Endothelial cell of umbilical vein (primary cell): ENCODE measurements at regions not wholly inside any gene's neighbourhood (a gene's known extent, or its start where the extent isn't known, plus 50 kb on each side); places are given as distances from the start of the nearest gene placed in this dataset.

Experiments
- BruUV-seq: library from RNA; stranded (reverse); fragments of 400-500 nt; replicated peaks from 2 replicates; lab custom pipeline; 2021; lab: Mats Ljungman, UMichigan
- CTCF ChIA-PET: fragments of 300-600, 350-600 bp; sonication (Branson Sonifier 250); formaldehyde crosslinking; loops from one replicate; lab custom pipeline; 2021; ENCODE audit warnings: antibody characterized with exemption, inconsistent platforms; lab: Charles Lee
- POLR2A ChIA-PET: fragments of 300-600, 350-600 bp; sonication (Branson Sonifier 250); formaldehyde crosslinking; loops from one replicate; lab custom pipeline; 2021; ENCODE audit warnings: antibody characterized with exemption, inconsistent platforms; lab: Charles Lee
- DNase-seq: peaks from one replicate; pipeline ENCODE4 v3.0.0-alpha.2; 2011; ENCODE audit warnings: low read depth, low spot score
- FAIRE-seq: peaks from 2 replicates; lab custom pipeline; 2011; peaks lifted over from hg19 to GRCh38; lab: Jason Lieb, UNC
- H2AFZ ChIP-seq: 2 replicates; pipeline ENCODE4 v1.6.0; 2012; ENCODE audit warnings: low read depth, low read length, control low read depth, inconsistent platforms
- H3K27ac ChIP-seq: 2 replicates; pipeline ENCODE4 v1.5.1; 2011; ENCODE audit warnings: low read depth, mild to moderate bottlenecking, control low read depth, low read length, moderate library complexity; ENCODE audit not compliant: insufficient read depth
- H3K27me3 ChIP-seq, 2 experiments: 2 replicates each; pipeline versions ENCODE4 v1.6.0 to v1.6.1; 2011; ENCODE audit warnings: low read length in 2 of 2, mixed read lengths in 1 of 2; ENCODE audit not compliant: control insufficient read depth in 2 of 2, insufficient read depth in 2 of 2
- H3K36me3 ChIP-seq, 2 experiments: 2 replicates in 1 of 2; 3 replicates in 1 of 2; pipeline ENCODE4 v1.5.1; 2011; ENCODE audit warnings: low read length in 2 of 2, mild to moderate bottlenecking in 1 of 2, moderate library complexity in 1 of 2; ENCODE audit not compliant: control insufficient read depth in 2 of 2, insufficient read depth in 2 of 2; ENCODE audit errors: extremely low read depth in 1 of 2
- H3K4me1 ChIP-seq: 3 replicates; pipeline ENCODE4 v1.5.1; 2011; ENCODE audit warnings: mild to moderate bottlenecking, low read length; ENCODE audit not compliant: control insufficient read depth, insufficient read depth; ENCODE audit errors: extremely low read depth
- H3K4me2 ChIP-seq: 2 replicates; pipeline ENCODE4 v1.6.1; 2011; ENCODE audit warnings: low read length, control low read depth, mixed read lengths; ENCODE audit not compliant: insufficient read depth
- H3K4me3 ChIP-seq, 3 experiments: fragments of 200-600 bp in 1 of 3; sonication (generic), shearing (Covaris generic) in 1 of 3; replicated peaks in 1 of 3; 2 replicates each; pipeline ENCODE4 v1.5.1; 2011 to 2016; ENCODE audit warnings: control low read depth in 3 of 3, low read length in 3 of 3, mild to moderate bottlenecking in 2 of 3, inconsistent platforms in 1 of 3, low read depth in 1 of 3, moderate library complexity in 1 of 3; ENCODE audit not compliant: insufficient read depth in 1 of 3
- H3K79me2 ChIP-seq: 2 replicates; pipeline ENCODE4 v1.6.0; 2012; ENCODE audit warnings: low read length, inconsistent platforms; ENCODE audit not compliant: control insufficient read depth, insufficient read depth
- H3K9ac ChIP-seq: replicated peaks from 2 replicates; pipeline ENCODE3; 2011; ENCODE audit warnings: low read length, control low read depth; ENCODE audit not compliant: insufficient read depth; ENCODE audit errors: extremely low read depth
- H3K9me1 ChIP-seq: replicated peaks from 3 replicates; pipeline ENCODE4 v1.6.0; 2011; ENCODE audit warnings: mild to moderate bottlenecking, low read length; ENCODE audit not compliant: control insufficient read depth, insufficient read depth; ENCODE audit errors: extremely low read depth
- H3K9me3 ChIP-seq: replicated peaks from 2 replicates; pipeline ENCODE4 v1.5.1; 2012; ENCODE audit warnings: low read length, inconsistent platforms; ENCODE audit not compliant: control insufficient read depth, insufficient read depth
- H4K20me1 ChIP-seq: replicated peaks from 2 replicates; pipeline ENCODE3; 2011; ENCODE audit warnings: mild to moderate bottlenecking, low read length; ENCODE audit not compliant: control insufficient read depth, insufficient read depth; ENCODE audit errors: extremely low read depth
- EZH2 ChIP-seq: IDR thresholded peaks from 2 replicates; pipeline ENCODE4 v1.6.1; 2012; ENCODE audit warnings: borderline replicate concordance, low read depth, mild to moderate bottlenecking, moderate library complexity, low read length, inconsistent platforms; ENCODE audit not compliant: severe bottlenecking
- FOS ChIP-seq: IDR thresholded peaks from 2 replicates; pipeline ENCODE4 v1.6.1; 2011; ENCODE audit warnings: mild to moderate bottlenecking, low read length, moderate library complexity, borderline replicate concordance; ENCODE audit not compliant: insufficient read depth
- GATA2 ChIP-seq: IDR thresholded peaks from 2 replicates; pipeline ENCODE4 v1.7.0; 2011; ENCODE audit warnings: low read depth, mild to moderate bottlenecking, moderate library complexity, mixed read lengths, low read length; ENCODE audit not compliant: insufficient read length, insufficient read depth
- JUN ChIP-seq: IDR thresholded peaks from 2 replicates; pipeline ENCODE4 v1.6.1; 2011; ENCODE audit warnings: borderline replicate concordance, low read depth; ENCODE audit not compliant: insufficient read length, insufficient read depth
- MYC ChIP-seq: IDR thresholded peaks from one replicate; pipeline ENCODE4 v1.6.1; 2011; ENCODE audit warnings: mild to moderate bottlenecking, low read depth, low read length
- POLR2A ChIP-seq: IDR thresholded peaks from 2 replicates; pipeline ENCODE4 v1.6.1; 2012; ENCODE audit warnings: low read depth, mild to moderate bottlenecking, control low read depth, low read length
- POLR2AphosphoS5 ChIP-seq: IDR thresholded peaks from 2 replicates; pipeline ENCODE4 v1.6.1; 2012; ENCODE audit warnings: low read depth, mild to moderate bottlenecking, control low read depth, low read length, moderate library complexity; ENCODE audit not compliant: insufficient read depth
- dilution Hi-C: fragments of 300-500 bp; cut with MboI; formaldehyde crosslinking; loops from one replicate; pipeline ENCODE4 v1.15.0; 2019; ENCODE audit warnings: low sequenced_read_pairs; ENCODE audit not compliant: extremely low pct_ligation_motif_present
- intact Hi-C: fragments of 100-400 bp; cut with micrococcal nuclease; formaldehyde crosslinking; loops from one replicate; pipeline ENCODE4 v1.10.0; 2022
- TF ChIP-seq, protein P1 (sequence below), 2 donors: IDR thresholded peaks; 1 replicate in 1 of 2; 2 replicates in 1 of 2; pipeline ENCODE4 v1.5.1; 2011; ENCODE audit warnings: low read length in 2 of 2, mild to moderate bottlenecking in 2 of 2, moderate library complexity in 2 of 2, control low read depth in 1 of 2, inconsistent platforms in 1 of 2, low read depth in 1 of 2; ENCODE audit not compliant: insufficient read depth in 1 of 2; ENCODE audit errors: extremely low read depth in 1 of 2
- TF ChIP-seq, protein P2 (sequence below): IDR thresholded peaks from 2 replicates; pipeline ENCODE4 v1.6.1; 2011; ENCODE audit not compliant: insufficient read depth, insufficient read length

DNA sequence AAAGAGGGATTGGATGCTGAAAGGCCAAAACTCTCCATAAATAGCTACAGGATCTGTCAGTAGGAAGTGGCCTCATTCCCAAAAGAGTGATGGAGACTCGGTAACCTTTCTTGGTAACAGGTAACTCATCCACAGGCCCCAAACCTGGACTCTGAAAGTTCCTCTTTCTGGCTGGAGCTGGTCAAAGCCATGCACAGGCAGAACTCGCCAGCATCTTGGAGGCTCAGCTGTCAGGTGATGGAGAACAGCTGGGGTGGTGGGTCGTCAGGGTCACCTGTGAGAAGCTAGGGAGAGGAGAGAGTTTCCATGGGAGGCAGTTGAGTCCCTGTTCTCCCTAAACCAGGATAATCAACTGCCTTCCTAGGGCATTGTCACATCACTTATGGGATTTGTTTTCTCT is 354.3 kb upstream of the GATB start:
- DNase-seq (no peak), FAIRE-seq (no peak)
- Histone ChIP-seq H3K9me3 (no peaks in the 10 kb centered on the region), H3K9me1 (no peaks in the 10 kb centered on the region), H3K9ac (no peak overlapping the region), H3K27ac (no peak overlapping the region), H3K79me2 (no peaks in the 10 kb centered on the region), H3K27me3 (peaks cover 0 to 4% of the 10 kb centered on the region in 2 experiments), H3K4me3 (no peak overlapping the region), H4K20me1 (no peaks in the 10 kb centered on the region), H3K4me2 (no peak overlapping the region), H2AFZ (no peak overlapping the region), H3K36me3 (no peaks in the 10 kb centered on the region), H3K4me1 (peaks cover 12% of the 10 kb centered on the region)
- intact Hi-C loops (no loop called here), dilution Hi-C loops (no loop called here)
- CTCF ChIA-PET = no interaction called here
- BruUV-seq = no TSS peak
- TF ChIP-seq EZH2 (no peak), JUN (no peak), FOS (no peak), GATA2 (no peak), POLR2A (no peak), MYC (no peak), POLR2AphosphoS5 (no peak)
- TF ChIP-seq, protein P1, sequence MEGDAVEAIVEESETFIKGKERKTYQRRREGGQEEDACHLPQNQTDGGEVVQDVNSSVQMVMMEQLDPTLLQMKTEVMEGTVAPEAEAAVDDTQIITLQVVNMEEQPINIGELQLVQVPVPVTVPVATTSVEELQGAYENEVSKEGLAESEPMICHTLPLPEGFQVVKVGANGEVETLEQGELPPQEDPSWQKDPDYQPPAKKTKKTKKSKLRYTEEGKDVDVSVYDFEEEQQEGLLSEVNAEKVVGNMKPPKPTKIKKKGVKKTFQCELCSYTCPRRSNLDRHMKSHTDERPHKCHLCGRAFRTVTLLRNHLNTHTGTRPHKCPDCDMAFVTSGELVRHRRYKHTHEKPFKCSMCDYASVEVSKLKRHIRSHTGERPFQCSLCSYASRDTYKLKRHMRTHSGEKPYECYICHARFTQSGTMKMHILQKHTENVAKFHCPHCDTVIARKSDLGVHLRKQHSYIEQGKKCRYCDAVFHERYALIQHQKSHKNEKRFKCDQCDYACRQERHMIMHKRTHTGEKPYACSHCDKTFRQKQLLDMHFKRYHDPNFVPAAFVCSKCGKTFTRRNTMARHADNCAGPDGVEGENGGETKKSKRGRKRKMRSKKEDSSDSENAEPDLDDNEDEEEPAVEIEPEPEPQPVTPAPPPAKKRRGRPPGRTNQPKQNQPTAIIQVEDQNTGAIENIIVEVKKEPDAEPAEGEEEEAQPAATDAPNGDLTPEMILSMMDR (IDR thresholded peaks at IDR 0.05; ENCODE audit: extremely low read depth in 1 of 2, insufficient read depth in 1 of 2, low read depth in 1 of 2, low read length in 2 of 2) = no peak
- TF ChIP-seq, protein P2, sequence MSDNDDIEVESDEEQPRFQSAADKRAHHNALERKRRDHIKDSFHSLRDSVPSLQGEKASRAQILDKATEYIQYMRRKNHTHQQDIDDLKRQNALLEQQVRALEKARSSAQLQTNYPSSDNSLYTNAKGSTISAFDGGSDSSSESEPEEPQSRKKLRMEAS = no peak
- POLR2A ChIA-PET = no interaction called here
